ENCODE measurements at regions not wholly inside any gene's neighbourhood (a gene's known extent, or its start where the extent isn't known, plus 50 kb on each side); places are given as distances from the start of the nearest gene placed in this dataset.

- TF ChIP-seq ZFX (IDR thresholded peaks at IDR 0.05; ENCODE audit: borderline replicate concordance), result no peak
- no peak for TF ChIP-seq CTCF (IDR thresholded peaks at IDR 0.05)
- no peak overlapping the region for H3K27ac ChIP-seq
Measured at GRCh38 chr7:13834328-13834761, 155.1 kb downstream of the ETV1 start.

GRCh38 chr7:13835442-13835841, 154.0 kb downstream of the ETV1 start:
- no peak overlapping the region for H3K27ac ChIP-seq
- TF ChIP-seq ZFX (IDR thresholded peaks at IDR 0.05; ENCODE audit: borderline replicate concordance) (no peak), CTCF (IDR thresholded peaks at IDR 0.05) (no peak)

- TF ChIP-seq ZFX (IDR thresholded peaks at IDR 0.05; ENCODE audit: borderline replicate concordance) (no peak), CTCF (IDR thresholded peaks at IDR 0.05) (no peak)
- H3K27ac ChIP-seq, result peak overlapping the region; percentile 11; the same call in 1 of the 2 replicates
Measured at GRCh38 chr7:13839063-13839462, 150.4 kb downstream of the ETV1 start.

Measured in 22Rv1 (cell line).